Neuronal stem cell (in vitro differentiated cells): ENCODE measurements at regions not wholly inside any gene's neighbourhood (a gene's known extent, or its start where the extent isn't known, plus 50 kb on each side); places are given as distances from the start of the nearest gene placed in this dataset.

Experiments used
- DNase-seq: peaks from one replicate; pipeline ENCODE4 v3.0.0-alpha.2; 2013; ENCODE audit warnings: low spot score
- H2AFZ ChIP-seq: one replicate; pipeline ENCODE4 v1.6.1; 2013; ENCODE audit warnings: mild to moderate bottlenecking, low read length, inconsistent platforms
- H2AK5ac ChIP-seq: 2 replicates; pipeline ENCODE4 v1.6.1; 2013; ENCODE audit warnings: low read depth, mild to moderate bottlenecking, inconsistent platforms, low read length, moderate library complexity, mixed read lengths
- H2BK120ac ChIP-seq: 2 replicates; pipeline ENCODE4 v1.6.1; 2013; ENCODE audit warnings: low read depth, mild to moderate bottlenecking, inconsistent platforms, low read length, moderate library complexity, mixed read lengths
- H2BK12ac ChIP-seq: one replicate; pipeline ENCODE4 v1.6.1; 2013; ENCODE audit warnings: low read length, inconsistent platforms
- H2BK15ac ChIP-seq: 2 replicates; pipeline ENCODE4 v1.6.1; 2013; ENCODE audit warnings: mild to moderate bottlenecking, low read length, inconsistent platforms, mixed read lengths
- H2BK5ac ChIP-seq: one replicate; pipeline ENCODE4 v1.6.1; 2013; ENCODE audit warnings: inconsistent platforms, mild to moderate bottlenecking, low read length, moderate library complexity
- H3K14ac ChIP-seq: one replicate; pipeline ENCODE4 v1.6.1; 2013; ENCODE audit warnings: low read length, inconsistent platforms
- H3K18ac ChIP-seq: 2 replicates; pipeline ENCODE4 v1.6.1; 2013; ENCODE audit warnings: low read length, inconsistent platforms
- H3K23ac ChIP-seq: 2 replicates; pipeline ENCODE4 v1.6.1; 2013; ENCODE audit warnings: low read depth, mild to moderate bottlenecking, mixed read lengths, low read length, inconsistent platforms; ENCODE audit not compliant: poor library complexity
- H3K27ac ChIP-seq: replicated peaks from 3 replicates; pipeline ENCODE4 v1.5.1; 2013; ENCODE audit warnings: low read length, inconsistent platforms
- H3K27me3 ChIP-seq, 3 experiments: 2 replicates each; pipeline ENCODE4 v1.6.1; 2013; ENCODE audit warnings: low read length in 3 of 3, mild to moderate bottlenecking in 2 of 3, inconsistent platforms in 1 of 3, low read depth in 1 of 3, mixed read lengths in 1 of 3, moderate library complexity in 1 of 3; ENCODE audit not compliant: control insufficient read depth in 3 of 3, insufficient read depth in 3 of 3
- H3K36me3 ChIP-seq, 2 donors: replicated peaks in 1 of 2; 2 replicates each; pipeline ENCODE4 v1.6.1; 2013; ENCODE audit warnings: low read length in 2 of 2; ENCODE audit not compliant: control insufficient read depth in 2 of 2, insufficient read depth in 2 of 2
- H3K4ac ChIP-seq: 2 replicates; pipeline ENCODE4 v1.6.1; 2013; ENCODE audit warnings: inconsistent platforms, mild to moderate bottlenecking, low read length, moderate library complexity
- H3K4me1 ChIP-seq, 2 donors: 1 replicate in 1 of 2; 2 replicates in 1 of 2; pipeline ENCODE4 v1.6.1; 2013; ENCODE audit warnings: low read length in 2 of 2, low read depth in 1 of 2; ENCODE audit not compliant: control insufficient read depth in 2 of 2, insufficient read depth in 1 of 2
- H3K4me2 ChIP-seq: one replicate; pipeline ENCODE4 v1.6.1; 2013; ENCODE audit warnings: mild to moderate bottlenecking, low read length, inconsistent platforms; ENCODE audit not compliant: insufficient read depth, poor library complexity, severe bottlenecking
- H3K4me3 ChIP-seq, 2 donors: 2 replicates each; pipeline ENCODE4 v1.5.1; 2013; ENCODE audit warnings: low read length in 2 of 2, mild to moderate bottlenecking in 2 of 2, inconsistent platforms in 1 of 2, moderate library complexity in 1 of 2
- H3K79me1 ChIP-seq: one replicate; pipeline ENCODE4 v1.6.1; 2013; ENCODE audit warnings: low read depth, mild to moderate bottlenecking, inconsistent platforms, low read length, moderate library complexity
- H3K9ac ChIP-seq: one replicate; pipeline ENCODE4 v1.6.1; 2013; ENCODE audit warnings: mild to moderate bottlenecking, low read depth, low read length, inconsistent platforms; ENCODE audit not compliant: poor library complexity
- H3K9me3 ChIP-seq, 2 donors: replicated peaks in 1 of 2; 2 replicates each; pipeline versions ENCODE3 to v1.6.1; 2013; ENCODE audit warnings: low read length in 2 of 2, mild to moderate bottlenecking in 2 of 2, inconsistent platforms in 1 of 2, low read depth in 1 of 2, mixed read lengths in 1 of 2, moderate library complexity in 1 of 2; ENCODE audit not compliant: control insufficient read depth in 2 of 2, insufficient read depth in 1 of 2
- H4K8ac ChIP-seq: one replicate; pipeline ENCODE4 v1.6.1; 2013; ENCODE audit warnings: low read depth, mild to moderate bottlenecking, inconsistent platforms, low read length, moderate library complexity
- H4K91ac ChIP-seq: one replicate; pipeline ENCODE4 v1.6.1; 2013; ENCODE audit warnings: low read length, low read depth, mild to moderate bottlenecking, inconsistent platforms; ENCODE audit not compliant: poor library complexity
- WGBS, 2 donors: extraction: QIAGEN DNeasy Blood & Tissue Kit; methylation state at CpG; one replicate each; pipeline ENCODE4 v1.1.7; 2013; ENCODE audit warnings: missing lambda C conversion rate in 2 of 2, mixed read lengths in 1 of 2; ENCODE audit not compliant: insufficient read length in 2 of 2, insufficient replicate concordance in 1 of 2; ENCODE audit errors: extremely low coverage in 2 of 2; 5-methylcytosine and 5-hydroxymethylcytosine counted together

DNA sequence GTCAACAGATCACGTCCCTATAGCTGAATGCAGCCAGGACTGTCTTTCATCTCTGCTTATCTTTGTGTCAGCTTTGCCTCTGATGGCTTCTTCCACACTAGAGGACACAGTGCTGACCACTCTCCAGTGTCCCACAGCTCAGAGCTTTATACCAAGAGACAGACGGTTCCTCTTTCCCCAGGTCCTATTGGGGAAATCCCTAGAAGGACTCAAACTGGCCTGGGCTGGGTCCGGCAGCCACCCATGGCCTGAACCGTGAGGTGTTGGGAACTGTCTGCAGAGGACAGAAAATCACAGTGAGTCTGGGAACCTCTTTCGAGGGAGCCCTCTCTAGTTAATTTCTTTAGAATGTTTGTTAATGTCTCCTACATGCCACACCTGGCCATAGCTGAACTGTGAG, 68.3 kb upstream of the SHB start:
- H3K4me1 ChIP-seq, result no peaks in the 10 kb centered on the region
- no peak overlapping the region for H3K18ac ChIP-seq
- H2BK15ac ChIP-seq, result no peak overlapping the region
- DNase-seq, result no peak
- H2BK12ac ChIP-seq, result no peak overlapping the region
- H2BK5ac ChIP-seq, result no peak overlapping the region
- H3K23ac ChIP-seq, result no peak overlapping the region
- H2AK5ac ChIP-seq, result no peak overlapping the region
- no peak overlapping the region for H3K9ac ChIP-seq
- H3K14ac ChIP-seq, result no peak overlapping the region
- H2AFZ ChIP-seq, result no peak overlapping the region
- no peaks in the 10 kb centered on the region for H3K36me3 ChIP-seq
- H3K27ac ChIP-seq, result no peak overlapping the region
- no peak overlapping the region for H4K91ac ChIP-seq
- no CpG with 5 or more reads among the region's 5 CpGs for WGBS, 2 donors
- H4K8ac ChIP-seq, result no peak overlapping the region
- no peaks in the 10 kb centered on the region for H3K9me3 ChIP-seq
- no peak overlapping the region for H3K4ac ChIP-seq
- no peak overlapping the region for H3K4me3 ChIP-seq
- peaks cover 0 to 36% (median 0%) of the 10 kb centered on the region in 3 experiments for H3K27me3 ChIP-seq
- H3K4me2 ChIP-seq, result no peak overlapping the region
- no peaks in the 10 kb centered on the region for H3K79me1 ChIP-seq
- H2BK120ac ChIP-seq, result no peak overlapping the region

DNA sequence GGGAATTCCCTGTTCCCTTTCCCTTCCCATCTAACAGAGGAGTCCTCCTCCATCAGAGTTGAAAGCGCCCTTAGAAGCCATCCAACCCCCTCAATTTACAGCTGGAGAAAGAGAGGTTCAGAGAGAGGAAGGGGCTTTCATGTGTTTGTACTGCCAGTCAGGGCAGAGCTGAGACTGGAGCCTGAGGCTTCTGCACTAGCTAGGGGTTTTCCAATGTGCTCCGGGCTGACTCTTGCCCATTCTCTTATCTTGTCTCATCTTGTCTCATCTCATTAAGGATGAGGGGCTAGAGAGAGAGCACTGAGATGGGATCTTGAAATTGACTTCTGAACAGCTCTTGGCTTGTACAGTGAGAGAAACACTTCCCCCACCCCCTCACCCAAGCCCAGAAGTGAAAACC, 67.4 kb upstream of the SHB start:
- no peaks in the 10 kb centered on the region for H3K79me1 ChIP-seq
- H3K9ac ChIP-seq, result no peak overlapping the region
- no peak overlapping the region for H2BK5ac ChIP-seq
- H3K4me1 ChIP-seq, result no peaks in the 10 kb centered on the region
- no peak overlapping the region for H2AFZ ChIP-seq
- no peak overlapping the region for H3K4ac ChIP-seq
- H3K27me3 ChIP-seq, result peaks cover 0 to 29% (median 0%) of the 10 kb centered on the region in 3 experiments
- H2BK120ac ChIP-seq, result peak overlapping the region; percentile 14
- no peaks in the 10 kb centered on the region for H3K9me3 ChIP-seq
- no peak overlapping the region for H3K4me2 ChIP-seq
- no peak overlapping the region for H3K18ac ChIP-seq
- no peak overlapping the region for H3K23ac ChIP-seq
- no peak overlapping the region for H4K8ac ChIP-seq
- no peak overlapping the region for H3K14ac ChIP-seq
- no peak for DNase-seq
- no peak overlapping the region for H2BK12ac ChIP-seq
- no peak overlapping the region for H3K27ac ChIP-seq
- no peak overlapping the region for H2AK5ac ChIP-seq
- WGBS, 2 donors, result no CpG with 5 or more reads among the region's 2 CpGs
- no peak overlapping the region for H2BK15ac ChIP-seq
- H3K4me3 ChIP-seq, result no peak overlapping the region
- no peak overlapping the region for H4K91ac ChIP-seq
- H3K36me3 ChIP-seq, result no peaks in the 10 kb centered on the region

GRCh38 chr9:38134611-38135237, 65.7 kb upstream of the SHB start:
- Histone ChIP-seq H3K9me3 (no peaks in the 10 kb centered on the region), H3K18ac (no peak overlapping the region), H3K4me1 (no peaks in the 10 kb centered on the region), H3K27ac (no peak overlapping the region), H3K4ac (no peak overlapping the region), H2AFZ (no peak overlapping the region), H4K91ac (no peak overlapping the region), H3K4me3 (no peak overlapping the region), H3K23ac (no peak overlapping the region), H3K27me3 (peaks cover 0 to 29% (median 0%) of the 10 kb centered on the region in 3 experiments), H2BK120ac (no peak overlapping the region), H4K8ac (no peak overlapping the region), H3K9ac (no peak overlapping the region), H2AK5ac (no peak overlapping the region), H2BK15ac (no peak overlapping the region), H2BK12ac (no peak overlapping the region), H2BK5ac (no peak overlapping the region), H3K4me2 (no peak overlapping the region), H3K79me1 (no peaks in the 10 kb centered on the region), H3K36me3 (no peaks in the 10 kb centered on the region), H3K14ac (no peak overlapping the region)
- no CpG with 5 or more reads among the region's 6 CpGs for WGBS, 2 donors
- DNase-seq, result no peak

GRCh38 chr9:38133595-38133994, 64.6 kb upstream of the SHB start:
- no peak overlapping the region for H3K23ac ChIP-seq
- H2BK5ac ChIP-seq, result no peak overlapping the region
- no peak overlapping the region for H3K4ac ChIP-seq
- H3K27me3 ChIP-seq, result peaks cover 0 to 25% (median 0%) of the 10 kb centered on the region in 3 experiments
- no peak overlapping the region for H4K91ac ChIP-seq
- H3K4me2 ChIP-seq, result no peak overlapping the region
- no peak overlapping the region for H2BK120ac ChIP-seq
- H3K36me3 ChIP-seq, result no peaks in the 10 kb centered on the region
- H3K9ac ChIP-seq, result no peak overlapping the region
- H3K18ac ChIP-seq, result no peak overlapping the region
- no peak for DNase-seq
- no peak overlapping the region for H2AFZ ChIP-seq
- H3K79me1 ChIP-seq, result no peaks in the 10 kb centered on the region
- H2BK12ac ChIP-seq, result no peak overlapping the region
- H3K4me3 ChIP-seq, result no peak overlapping the region
- no peaks in the 10 kb centered on the region for H3K4me1 ChIP-seq
- H2BK15ac ChIP-seq, result no peak overlapping the region
- no peak overlapping the region for H2AK5ac ChIP-seq
- no peak overlapping the region for H3K14ac ChIP-seq
- H3K27ac ChIP-seq, result no peak overlapping the region
- H4K8ac ChIP-seq, result no peak overlapping the region
- peaks cover 0 to 2% of the 10 kb centered on the region in 2 donors for H3K9me3 ChIP-seq
